HG02852 (cell line): ENCODE measurements at regions not wholly inside any gene's neighbourhood (a gene's known extent, or its start where the extent isn't known, plus 50 kb on each side); places are given as distances from the start of the nearest gene placed in this dataset.

Experiments used
- ATAC-seq: cut with Tn5 transposase; IDR thresholded peaks from one replicate; pipeline ENCODE4 v1.9.1; 2021; ENCODE audit warnings: mild to moderate bottlenecking, moderate library complexity; ENCODE audit not compliant: unreplicated experiment

- ATAC-seq: no peak
These were observed 71.8 kb downstream of the C4orf33 start for GRCh38 chr4:129167640-129168260.

- no peak for ATAC-seq
These were observed 76.2 kb downstream of the C4orf33 start for GRCh38 chr4:129172181-129172580.

GRCh38 chr4:129176864-129177263, 80.9 kb downstream of the C4orf33 start:
- ATAC-seq: no peak

- ATAC-seq: no peak
These were observed 83.3 kb downstream of the C4orf33 start for GRCh38 chr4:129179276-129179675.

- ATAC-seq: no peak
These were observed 93.7 kb downstream of the C4orf33 start for GRCh38 chr4:129189630-129190029.

- no peak for ATAC-seq
These were observed 97.6 kb downstream of the C4orf33 start for GRCh38 chr4:129193357-129194100.

- no peak for ATAC-seq
These were observed 112.5 kb downstream of the C4orf33 start for GRCh38 chr4:129208481-129208880.

- no peak for ATAC-seq
These were observed 117.7 kb downstream of the C4orf33 start for GRCh38 chr4:129213692-129214091.

- ATAC-seq: no peak
These were observed 122.4 kb downstream of the C4orf33 start for GRCh38 chr4:129218360-129218759.

GRCh38 chr4:129218897-129219296, 122.9 kb downstream of the C4orf33 start:
- no peak for ATAC-seq

- no peak for ATAC-seq
These were observed 124.3 kb downstream of the C4orf33 start for GRCh38 chr4:129220254-129220653.

- no peak for ATAC-seq
These were observed 128.0 kb downstream of the C4orf33 start for GRCh38 chr4:129223945-129224344.

GRCh38 chr4:129230846-129231245, 134.9 kb downstream of the C4orf33 start:
- ATAC-seq: no peak

- ATAC-seq: no peak
These were observed 136.1 kb downstream of the C4orf33 start for GRCh38 chr4:129231945-129232588.

GRCh38 chr4:129232589-129233337, 136.8 kb downstream of the C4orf33 start:
- no peak for ATAC-seq

GRCh38 chr4:129233691-129234090, 137.7 kb downstream of the C4orf33 start:
- ATAC-seq: no peak

- ATAC-seq: no peak
These were observed 140.4 kb downstream of the C4orf33 start for GRCh38 chr4:129236351-129236750.

GRCh38 chr4:129239088-129239487, 143.1 kb downstream of the C4orf33 start:
- ATAC-seq: no peak

GRCh38 chr4:129240816-129241215, 144.9 kb downstream of the C4orf33 start:
- ATAC-seq: no peak

- no peak for ATAC-seq
These were observed 150.2 kb downstream of the C4orf33 start for GRCh38 chr4:129246145-129246544.

GRCh38 chr4:129246910-129247461, 151.0 kb downstream of the C4orf33 start:
- ATAC-seq: no peak
